BE2C (cell line): ENCODE measurements at regions not wholly inside any gene's neighbourhood (a gene's known extent, or its start where the extent isn't known, plus 50 kb on each side); places are given as distances from the start of the nearest gene placed in this dataset.

ENCODE experiments used
- DNase-seq: peaks from one replicate; pipeline ENCODE4 v3.0.0-alpha.2; 2020
- H3K27me3 ChIP-seq: fragments of 250-450 bp; sonication (Bioruptor Pico); 2 replicates; pipeline ENCODE4 v1.5.1; 2020; ENCODE audit warnings: mild to moderate bottlenecking
- H3K36me3 ChIP-seq: fragments of 250-450 bp; sonication (Bioruptor Pico); 2 replicates; pipeline ENCODE4 v1.5.1; 2020; ENCODE audit warnings: mild to moderate bottlenecking
- H3K4me1 ChIP-seq: fragments of 250-450 bp; sonication (Bioruptor Pico); 2 replicates; pipeline ENCODE4 v1.5.1; 2020
- H3K4me3 ChIP-seq: 2 replicates; pipeline ENCODE4 v1.5.1; 2011; ENCODE audit warnings: low read depth, low read length
- H3K9me3 ChIP-seq: fragments of 250-450 bp; sonication (Bioruptor Pico); 2 replicates; pipeline ENCODE4 v1.5.1; 2020
- CTCF ChIP-seq: IDR thresholded peaks from 2 replicates; pipeline ENCODE4 v1.5.1; 2012; ENCODE audit warnings: mild to moderate bottlenecking, low read depth, low read length

GRCh38 chr15:62521396-62521795 is 356.3 kb upstream of the C2CD4B start:
- no peaks in the 10 kb centered on the region for H3K9me3 ChIP-seq
- no peak for TF ChIP-seq CTCF
- DNase-seq = no peak
- no peaks in the 10 kb centered on the region for H3K27me3 ChIP-seq
- no peaks in the 10 kb centered on the region for H3K36me3 ChIP-seq
- H3K4me1 ChIP-seq = no peaks in the 10 kb centered on the region
- H3K4me3 ChIP-seq = no peak overlapping the region

GRCh38 chr15:62524848-62525247 is 359.8 kb upstream of the C2CD4B start:
- H3K4me1 ChIP-seq = no peaks in the 10 kb centered on the region
- H3K9me3 ChIP-seq = no peaks in the 10 kb centered on the region
- no peak for DNase-seq
- H3K4me3 ChIP-seq = no peak overlapping the region
- H3K36me3 ChIP-seq = no peaks in the 10 kb centered on the region
- TF ChIP-seq CTCF = no peak
- H3K27me3 ChIP-seq = no peaks in the 10 kb centered on the region

- Histone ChIP-seq H3K4me1 (no peaks in the 10 kb centered on the region), H3K36me3 (no peaks in the 10 kb centered on the region), H3K27me3 (no peaks in the 10 kb centered on the region), H3K9me3 (no peaks in the 10 kb centered on the region), H3K4me3 (no peak overlapping the region)
- DNase-seq = no peak
- TF ChIP-seq CTCF = no peak
Observed at GRCh38 chr15:62527387-62527786, 362.3 kb upstream of the C2CD4B start.

GRCh38 chr15:62528505-62528904 is 363.4 kb upstream of the C2CD4B start:
- no peak for TF ChIP-seq CTCF
- no peaks in the 10 kb centered on the region for H3K4me1 ChIP-seq
- no peak overlapping the region for H3K4me3 ChIP-seq
- H3K27me3 ChIP-seq = no peaks in the 10 kb centered on the region
- no peaks in the 10 kb centered on the region for H3K9me3 ChIP-seq
- H3K36me3 ChIP-seq = no peaks in the 10 kb centered on the region
- DNase-seq = no peak

GRCh38 chr15:62532367-62532766 is 367.3 kb upstream of the C2CD4B start:
- no peaks in the 10 kb centered on the region; the same call in 1 of the 2 replicates for H3K4me1 ChIP-seq
- no peaks in the 10 kb centered on the region for H3K9me3 ChIP-seq
- no peak overlapping the region for H3K4me3 ChIP-seq
- no peaks in the 10 kb centered on the region for H3K27me3 ChIP-seq
- no peak for TF ChIP-seq CTCF
- no peak for DNase-seq
- H3K36me3 ChIP-seq = no peaks in the 10 kb centered on the region

GRCh38 chr15:62533687-62534086 is 368.6 kb upstream of the C2CD4B start:
- H3K4me3 ChIP-seq = no peak overlapping the region
- H3K9me3 ChIP-seq = no peaks in the 10 kb centered on the region
- H3K27me3 ChIP-seq = no peaks in the 10 kb centered on the region
- no peak for TF ChIP-seq CTCF
- no peaks in the 10 kb centered on the region for H3K36me3 ChIP-seq
- H3K4me1 ChIP-seq = no peaks in the 10 kb centered on the region; the same call in 1 of the 2 replicates
- DNase-seq = no peak
